ENCODE measurements at regions not wholly inside any gene's neighbourhood (a gene's known extent, or its start where the extent isn't known, plus 50 kb on each side); places are given as distances from the start of the nearest gene placed in this dataset.

GRCh38 chr2:21449881-21450280, 326.1 kb downstream of the TDRD15 start:
- no peak for TF ChIP-seq CTCF (IDR thresholded peaks at IDR 0.05)
- no peak for TF ChIP-seq REST (IDR thresholded peaks at IDR 0.05; ENCODE audit: insufficient read depth in 1 of 2, low read depth in 2 of 2, low read length in 1 of 2)
- TF ChIP-seq POLR2AphosphoS5 (IDR thresholded peaks at IDR 0.05; ENCODE audit: low read depth, low read length) = no peak
- no peak for TF ChIP-seq TCF7L2 (IDR thresholded peaks at IDR 0.05; ENCODE audit: low read depth, low read length)

All from Panc1 (cell line).